ENCODE measurements at regions not wholly inside any gene's neighbourhood (a gene's known extent, or its start where the extent isn't known, plus 50 kb on each side); places are given as distances from the start of the nearest gene placed in this dataset.
"Not testable (repeated sequence)": the region's sequence is repeated elsewhere in the genome, so short reads cannot be mapped to it uniquely, and the experiment has no call there.

GRCh38 chr12:47350062-47350408 is 270.3 kb upstream of the AMIGO2 start:
- DNase-seq = no peak

GRCh38 chr12:47349137-47350061 is 269.6 kb upstream of the AMIGO2 start:
- DNase-seq = no peak

- DNase-seq = no peak
Measured at GRCh38 chr12:47348206-47348605, 268.4 kb upstream of the AMIGO2 start.

GRCh38 chr12:47346251-47347019 is 266.7 kb upstream of the AMIGO2 start:
- no peak for DNase-seq

GRCh38 chr12:47343684-47344567 is 264.2 kb upstream of the AMIGO2 start:
- no peak for DNase-seq

GRCh38 chr12:47340411-47341015 is 260.8 kb upstream of the AMIGO2 start:
- no peak for DNase-seq

- DNase-seq = no peak
Measured at GRCh38 chr12:47337581-47337980, 257.8 kb upstream of the AMIGO2 start.

GRCh38 chr12:47333271-47333858 is 253.6 kb upstream of the AMIGO2 start:
- not testable (repeated sequence) for DNase-seq

GRCh38 chr12:47328831-47329545 is 249.2 kb upstream of the AMIGO2 start:
- no peak for DNase-seq

- DNase-seq = no peak
Measured at GRCh38 chr12:47326190-47326589, 246.4 kb upstream of the AMIGO2 start.

GRCh38 chr12:47323802-47324201 is 244.0 kb upstream of the AMIGO2 start:
- DNase-seq = no peak

- DNase-seq = no peak
Measured at GRCh38 chr12:47321436-47321835, 241.7 kb upstream of the AMIGO2 start.

GRCh38 chr12:47319746-47320145 is 240.0 kb upstream of the AMIGO2 start:
- DNase-seq = no peak

- DNase-seq = no peak
Measured at GRCh38 chr12:47318963-47319362, 239.2 kb upstream of the AMIGO2 start.

GRCh38 chr12:47317175-47317915 is 237.6 kb upstream of the AMIGO2 start:
- DNase-seq = no peak

- no peak for DNase-seq
Measured at GRCh38 chr12:47316609-47317049, 236.9 kb upstream of the AMIGO2 start.

GRCh38 chr12:47314996-47315395 is 235.2 kb upstream of the AMIGO2 start:
- no peak for DNase-seq

- no peak for DNase-seq
Measured at GRCh38 chr12:47312808-47313426, 233.2 kb upstream of the AMIGO2 start.

GRCh38 chr12:47312147-47312546 is 232.4 kb upstream of the AMIGO2 start:
- no peak for DNase-seq

Data from amygdala (tissue), 56 donors.